ENCODE measurements at regions not wholly inside any gene's neighbourhood (a gene's known extent, or its start where the extent isn't known, plus 50 kb on each side); places are given as distances from the start of the nearest gene placed in this dataset.

GRCh38 chr9:118276784-118277183 is 572.6 kb downstream of the TLR4 start:
- no peak overlapping the region for H3K4me3 ChIP-seq (replicated peaks in 1 of 4; ENCODE audit: control extremely low read depth in 1 of 4, insufficient read depth in 1 of 4, low read depth in 3 of 4, low read length in 4 of 4)
- no peaks in the 10 kb centered on the region for H3K27me3 ChIP-seq (ENCODE audit: control insufficient read depth, insufficient read depth, low read length)
- H4K20me1 ChIP-seq (ENCODE audit: control insufficient read depth, extremely low read depth, insufficient read depth, low read length): no peaks in the 10 kb centered on the region
- H3K4me2 ChIP-seq (ENCODE audit: extremely low read depth, insufficient read depth, low read length): no peak overlapping the region
- DNase-seq (ENCODE audit: low read depth in 2 of 2): no peak
- no peak overlapping the region for H3K27ac ChIP-seq (ENCODE audit: insufficient read depth, low read length)
- H3K36me3 ChIP-seq (ENCODE audit: control insufficient read depth, insufficient read depth, low read length): no peaks in the 10 kb centered on the region
- H3K79me2 ChIP-seq (ENCODE audit: control insufficient read depth, insufficient read depth, low read length): no peaks in the 10 kb centered on the region
- no peak overlapping the region for H2AFZ ChIP-seq (ENCODE audit: low read length)
- H3K9ac ChIP-seq (ENCODE audit: insufficient read depth, low read length): no peak overlapping the region
- TF ChIP-seq CTCF (conservative IDR thresholded peaks at IDR 0.05 in 1 of 2, IDR thresholded peaks at IDR 0.05 in 1 of 2; ENCODE audit: low read depth in 1 of 2, low read length in 2 of 2) (no peak), EZH2 (IDR thresholded peaks at IDR 0.05; ENCODE audit: low read length, missing control alignments) (no peak)
- no peaks in the 10 kb centered on the region for H3K9me3 ChIP-seq (ENCODE audit: control insufficient read depth, insufficient read depth, low read depth, low read length)
- no peaks in the 10 kb centered on the region for H3K4me1 ChIP-seq (ENCODE audit: control insufficient read depth, extremely low read depth, insufficient read depth, low read length)

DNA sequence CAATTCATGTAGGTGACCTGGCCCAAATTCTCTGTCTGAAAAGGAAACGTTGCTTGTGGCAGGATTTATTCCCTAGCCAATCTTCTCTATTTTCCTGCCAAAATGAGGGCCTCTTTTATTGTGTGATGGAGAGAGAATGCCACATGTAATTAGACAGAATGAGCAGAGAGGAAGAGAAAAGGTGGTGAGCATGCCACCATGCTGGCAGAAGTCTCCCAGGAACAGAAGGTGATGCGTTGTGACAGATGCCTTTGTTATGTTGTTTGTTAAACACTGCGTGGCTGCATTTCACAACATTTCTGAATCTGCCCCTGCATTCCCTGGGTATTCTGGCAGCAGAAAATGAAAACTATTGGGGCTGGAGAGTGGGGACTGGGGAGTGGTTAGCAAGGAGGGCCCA is 577.6 kb downstream of the TLR4 start:
- no peaks in the 10 kb centered on the region for H3K36me3 ChIP-seq (ENCODE audit: control insufficient read depth, insufficient read depth, low read length)
- H3K4me3 ChIP-seq (replicated peaks in 1 of 4; ENCODE audit: control extremely low read depth in 1 of 4, insufficient read depth in 1 of 4, low read depth in 3 of 4, low read length in 4 of 4): no peak overlapping the region
- no peaks in the 10 kb centered on the region for H3K27me3 ChIP-seq (ENCODE audit: control insufficient read depth, insufficient read depth, low read length)
- no peak overlapping the region for H3K27ac ChIP-seq (ENCODE audit: insufficient read depth, low read length)
- no peaks in the 10 kb centered on the region for H3K79me2 ChIP-seq (ENCODE audit: control insufficient read depth, insufficient read depth, low read length)
- TF ChIP-seq CTCF (conservative IDR thresholded peaks at IDR 0.05 in 1 of 2, IDR thresholded peaks at IDR 0.05 in 1 of 2; ENCODE audit: low read depth in 1 of 2, low read length in 2 of 2) (no peak), EZH2 (IDR thresholded peaks at IDR 0.05; ENCODE audit: low read length, missing control alignments) (no peak)
- DNase-seq (ENCODE audit: low read depth in 2 of 2): no peak
- no peak overlapping the region for H2AFZ ChIP-seq (ENCODE audit: low read length)
- H3K9me3 ChIP-seq (ENCODE audit: control insufficient read depth, insufficient read depth, low read depth, low read length): no peaks in the 10 kb centered on the region
- no peaks in the 10 kb centered on the region for H4K20me1 ChIP-seq (ENCODE audit: control insufficient read depth, extremely low read depth, insufficient read depth, low read length)
- no peak overlapping the region for H3K4me2 ChIP-seq (ENCODE audit: extremely low read depth, insufficient read depth, low read length)
- no peaks in the 10 kb centered on the region for H3K4me1 ChIP-seq (ENCODE audit: control insufficient read depth, extremely low read depth, insufficient read depth, low read length)
- no peak overlapping the region for H3K9ac ChIP-seq (ENCODE audit: insufficient read depth, low read length)

- no peak overlapping the region for H3K4me2 ChIP-seq (ENCODE audit: extremely low read depth, insufficient read depth, low read length)
- no peak overlapping the region for H2AFZ ChIP-seq (ENCODE audit: low read length)
- no peak overlapping the region for H3K4me3 ChIP-seq (replicated peaks in 1 of 4; ENCODE audit: control extremely low read depth in 1 of 4, insufficient read depth in 1 of 4, low read depth in 3 of 4, low read length in 4 of 4)
- H3K4me1 ChIP-seq (ENCODE audit: control insufficient read depth, extremely low read depth, insufficient read depth, low read length): no peaks in the 10 kb centered on the region
- no peaks in the 10 kb centered on the region for H3K36me3 ChIP-seq (ENCODE audit: control insufficient read depth, insufficient read depth, low read length)
- no peaks in the 10 kb centered on the region for H3K79me2 ChIP-seq (ENCODE audit: control insufficient read depth, insufficient read depth, low read length)
- H3K9me3 ChIP-seq (ENCODE audit: control insufficient read depth, insufficient read depth, low read depth, low read length): no peaks in the 10 kb centered on the region
- DNase-seq (ENCODE audit: low read depth in 2 of 2): no peak
- H3K27ac ChIP-seq (ENCODE audit: insufficient read depth, low read length): no peak overlapping the region
- H3K27me3 ChIP-seq (ENCODE audit: control insufficient read depth, insufficient read depth, low read length): no peaks in the 10 kb centered on the region
- H3K9ac ChIP-seq (ENCODE audit: insufficient read depth, low read length): no peak overlapping the region
- no peak for TF ChIP-seq EZH2 (IDR thresholded peaks at IDR 0.05; ENCODE audit: low read length, missing control alignments)
- no peak for TF ChIP-seq CTCF (conservative IDR thresholded peaks at IDR 0.05 in 1 of 2, IDR thresholded peaks at IDR 0.05 in 1 of 2; ENCODE audit: low read depth in 1 of 2, low read length in 2 of 2)
- no peaks in the 10 kb centered on the region for H4K20me1 ChIP-seq (ENCODE audit: control insufficient read depth, extremely low read depth, insufficient read depth, low read length)
Observed at GRCh38 chr9:118283488-118283887, 579.3 kb downstream of the TLR4 start.
